T-helper 22 cell (primary cell): ENCODE measurements at regions not wholly inside any gene's neighbourhood (a gene's known extent, or its start where the extent isn't known, plus 50 kb on each side); places are given as distances from the start of the nearest gene placed in this dataset.
"Not testable (repeated sequence)": the region's sequence is repeated elsewhere in the genome, so short reads cannot be mapped to it uniquely, and the experiment has no call there.

Source experiments
- DNase-seq: peaks from one replicate; pipeline ENCODE4 v3.0.0-alpha.2; 2020; ENCODE audit warnings: low read depth

- DNase-seq: no peak
These were observed 204.0 kb upstream of the ZNF32 start for GRCh38 chr10:43852644-43853214.

DNA sequence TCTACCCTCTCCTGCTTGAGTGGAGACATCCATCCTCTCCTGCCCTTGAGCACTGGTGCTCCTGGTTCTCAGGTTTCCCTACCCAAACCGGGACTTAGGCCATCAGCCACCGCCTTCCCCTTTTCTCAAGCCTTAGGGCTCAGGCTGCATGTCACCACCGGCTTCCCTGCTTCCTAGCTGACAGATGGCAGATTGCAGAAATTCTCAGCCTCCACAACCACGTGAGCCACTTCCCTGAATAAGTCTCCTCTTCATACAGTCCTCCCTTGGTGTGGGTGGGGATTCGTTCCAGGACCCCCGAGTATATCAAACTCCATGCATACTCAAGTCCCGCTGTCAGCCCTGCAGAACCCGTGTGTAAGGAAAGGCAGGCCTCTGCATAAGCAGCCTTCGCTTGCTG is 203.5 kb upstream of the ZNF32 start:
- DNase-seq: no peak

- no peak for DNase-seq
These were observed 202.3 kb upstream of the ZNF32 start for GRCh38 chr10:43851030-43851429.

DNA sequence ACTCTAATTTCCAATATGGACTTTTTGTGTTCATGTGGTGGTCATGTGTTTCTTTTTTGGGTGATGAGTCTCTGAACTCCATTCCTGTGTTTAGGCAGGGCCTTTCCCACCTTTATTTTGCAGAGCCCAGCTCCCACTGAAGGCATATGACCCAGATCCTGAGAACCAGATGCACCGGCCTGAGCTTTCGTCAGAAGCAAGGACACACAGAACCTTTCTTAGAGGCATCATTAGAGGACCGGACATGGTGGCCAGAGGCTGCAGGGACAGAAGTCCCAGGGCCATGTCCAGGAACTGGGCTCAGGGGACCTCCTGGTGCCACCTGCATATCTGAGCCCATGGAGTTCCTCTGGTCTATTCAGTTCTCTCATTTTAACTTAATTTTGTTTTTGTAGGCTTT is 200.9 kb upstream of the ZNF32 start:
- no peak for DNase-seq

- DNase-seq: no peak
These were observed 198.3 kb upstream of the ZNF32 start for GRCh38 chr10:43846968-43847367.

GRCh38 chr10:43846187-43846680 is 197.6 kb upstream of the ZNF32 start:
- DNase-seq: no peak

- DNase-seq: no peak
These were observed 196.4 kb upstream of the ZNF32 start for GRCh38 chr10:43845121-43845520.

- no peak for DNase-seq
These were observed 195.5 kb upstream of the ZNF32 start for GRCh38 chr10:43844221-43844620.

DNA sequence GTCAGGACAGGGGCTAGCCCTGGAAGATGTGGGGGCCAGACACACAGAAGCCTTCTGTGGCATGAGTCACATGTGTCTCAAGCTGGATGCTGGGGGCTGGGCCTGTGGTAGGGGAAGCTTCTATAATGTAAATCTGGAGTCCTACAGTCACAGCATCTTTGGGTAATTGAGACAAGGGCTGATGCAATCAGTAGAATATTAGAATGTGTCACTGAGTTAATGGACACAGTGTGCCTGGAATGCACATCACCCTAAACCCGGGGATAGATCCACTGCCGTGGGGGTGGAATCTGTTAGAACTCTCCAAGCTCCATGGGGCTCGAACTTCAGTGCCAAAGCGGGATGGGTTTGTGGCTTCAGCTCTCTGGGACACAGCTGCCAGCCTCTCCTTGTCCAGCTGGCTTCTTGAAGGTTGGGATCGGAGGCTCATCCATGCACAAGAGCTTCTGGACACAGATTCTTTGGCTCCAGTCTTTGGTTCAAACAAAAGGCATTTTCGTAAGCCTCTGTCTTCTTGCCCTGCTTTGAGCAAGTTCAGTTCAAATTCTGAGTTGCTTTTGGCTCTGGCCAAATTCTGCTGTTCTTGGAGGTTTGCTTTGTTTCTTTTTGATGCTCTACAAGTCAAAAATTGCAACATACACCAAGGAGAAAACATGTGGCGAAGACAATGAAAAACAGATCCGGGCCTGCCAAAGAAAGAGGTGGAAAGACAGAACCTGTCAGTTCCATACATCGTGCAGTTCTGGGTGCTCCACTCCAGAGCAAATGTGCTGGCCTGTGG is 194.8 kb upstream of the ZNF32 start:
- DNase-seq: no peak

GRCh38 chr10:43842496-43842895 is 193.8 kb upstream of the ZNF32 start:
- DNase-seq: no peak

DNA sequence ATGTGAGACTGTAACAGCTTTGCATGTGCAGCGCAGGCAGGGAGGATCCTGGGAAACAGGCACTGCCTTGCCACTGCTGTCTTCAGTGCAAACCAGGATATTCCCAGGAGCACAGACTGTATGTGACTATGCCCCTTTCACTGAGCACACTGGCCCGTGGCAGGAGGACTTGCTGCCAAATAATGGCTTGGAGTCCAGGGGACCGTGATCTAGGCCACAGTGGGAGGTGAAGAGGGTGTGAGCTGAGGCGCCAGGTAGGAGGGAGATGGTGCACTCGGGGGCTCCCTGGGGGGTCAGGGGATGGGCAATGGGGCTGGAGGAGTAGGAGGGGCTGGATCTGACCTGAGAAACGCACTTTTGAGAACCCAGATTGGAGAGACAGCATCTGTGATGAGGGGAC is 193.4 kb upstream of the ZNF32 start:
- DNase-seq: no peak

DNA sequence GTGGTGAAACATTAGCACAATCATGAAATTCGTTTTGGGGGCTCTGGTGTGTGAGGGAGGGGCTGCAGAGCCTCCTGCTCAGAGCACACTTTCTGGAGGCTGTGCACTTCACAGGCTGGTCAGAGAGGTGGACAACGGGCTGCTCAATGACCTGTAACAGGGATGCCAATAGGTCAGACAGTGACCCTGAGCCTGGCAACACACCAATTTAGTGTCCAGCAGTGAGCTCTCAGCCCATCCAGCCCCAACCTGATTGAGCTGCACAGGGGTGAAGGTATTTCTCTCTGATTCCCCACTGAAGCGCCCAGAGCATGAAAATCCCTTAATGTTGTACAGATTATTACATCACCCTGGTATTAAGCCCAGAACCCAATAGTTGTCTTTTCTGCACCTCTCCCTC is 191.3 kb upstream of the ZNF32 start:
- DNase-seq: no peak

DNA sequence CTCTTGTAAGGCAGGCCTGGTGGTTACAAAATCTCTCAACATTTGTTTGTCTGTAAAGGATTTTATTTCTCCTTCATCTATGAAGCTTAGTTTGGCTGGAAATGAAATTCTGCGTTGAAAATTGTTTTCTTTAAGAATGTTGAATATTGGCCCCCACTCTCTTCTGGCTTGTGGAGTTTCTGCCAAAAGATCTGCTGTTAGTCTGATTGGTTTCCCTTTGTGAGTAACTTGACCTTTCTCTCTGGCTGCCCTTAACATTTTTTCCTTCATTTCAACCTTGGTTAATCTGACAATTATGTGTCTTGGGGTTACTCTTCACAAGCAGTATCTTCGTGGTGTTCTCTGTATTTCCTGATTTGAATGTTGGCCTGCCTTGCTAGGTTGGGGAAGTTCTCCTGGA is 186.1 kb upstream of the ZNF32 start:
- not testable (repeated sequence) for DNase-seq

DNA sequence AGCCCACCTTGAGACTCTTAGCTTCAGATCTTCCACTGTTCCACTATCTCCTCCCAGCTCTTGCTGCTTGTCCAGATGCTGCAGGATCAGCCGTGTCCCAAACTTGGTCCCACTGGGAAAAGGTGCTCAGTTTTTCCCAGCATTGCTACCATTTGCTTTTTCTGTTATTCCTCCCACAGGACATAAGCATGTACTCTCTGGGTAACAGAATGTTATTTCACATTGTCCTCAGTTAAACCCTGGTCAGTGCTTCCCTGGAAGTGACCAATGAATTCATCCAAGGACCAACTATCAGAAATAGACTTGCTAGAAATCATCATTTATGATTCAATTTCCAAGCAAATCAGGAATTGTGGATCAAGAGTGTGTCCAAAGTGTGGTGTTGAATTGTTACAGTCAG is 179.2 kb upstream of the ZNF32 start:
- DNase-seq: no peak

GRCh38 chr10:43825984-43826383 is 177.3 kb upstream of the ZNF32 start:
- no peak for DNase-seq

DNA sequence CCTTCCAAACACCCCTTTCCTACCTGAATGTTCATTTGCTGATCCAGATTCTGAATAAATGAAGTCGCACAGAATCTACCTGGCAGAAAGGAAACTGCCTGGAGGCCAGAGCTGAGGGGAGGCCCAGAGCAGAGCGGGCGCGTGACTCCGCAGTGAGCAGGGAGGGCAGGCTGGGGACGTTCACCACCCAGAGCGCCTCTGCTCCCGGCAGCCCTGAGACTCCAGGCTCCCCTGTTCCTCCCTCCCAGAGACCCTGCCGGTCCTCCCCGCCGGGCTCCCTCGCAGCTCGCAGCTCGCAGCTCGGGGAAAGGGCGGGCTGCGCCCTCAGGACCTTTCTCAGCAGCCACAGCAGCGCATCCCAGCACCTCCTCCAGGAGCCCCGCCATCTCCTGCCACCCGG is 176.7 kb upstream of the ZNF32 start:
- no peak for DNase-seq

- DNase-seq: no peak
These were observed 176.3 kb upstream of the ZNF32 start for GRCh38 chr10:43824934-43825333.

GRCh38 chr10:43822631-43823580 is 174.2 kb upstream of the ZNF32 start:
- no peak for DNase-seq

DNA sequence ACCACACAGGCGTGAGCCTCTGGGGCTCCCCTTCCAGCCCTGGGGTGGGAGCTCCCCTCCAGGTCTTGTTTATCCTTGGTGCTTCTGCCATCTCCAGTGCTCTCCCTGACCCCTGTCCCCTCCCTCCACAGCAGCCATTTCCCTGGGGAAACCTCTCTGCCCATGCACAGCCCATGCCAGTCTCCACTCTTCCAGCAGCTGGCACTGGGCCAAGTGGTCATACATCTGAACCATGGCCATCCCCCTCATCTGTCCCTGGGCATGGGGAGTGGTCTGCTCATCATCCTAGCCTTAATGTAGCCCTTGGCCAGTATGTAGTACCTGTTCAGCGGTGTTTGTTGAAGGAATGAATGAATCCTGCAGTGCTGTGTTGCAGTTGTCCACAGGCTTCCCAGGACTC is 172.4 kb upstream of the ZNF32 start:
- DNase-seq: no peak

- no peak for DNase-seq
These were observed 172.0 kb upstream of the ZNF32 start for GRCh38 chr10:43820663-43821062.

GRCh38 chr10:43819464-43820230 is 171.0 kb upstream of the ZNF32 start:
- DNase-seq: no peak

- no peak for DNase-seq
These were observed 170.0 kb upstream of the ZNF32 start for GRCh38 chr10:43818687-43819086.
